ENCODE measurements at regions not wholly inside any gene's neighbourhood (a gene's known extent, or its start where the extent isn't known, plus 50 kb on each side); places are given as distances from the start of the nearest gene placed in this dataset.

GRCh38 chr22:49036513-49036912, 791.2 kb downstream of the BRD1 start:
- H3K27ac ChIP-seq = no peak overlapping the region
- H3K4me3 ChIP-seq = no peak overlapping the region
- H3K4me1 ChIP-seq = no peaks in the 10 kb centered on the region
- H3K27me3 ChIP-seq = peaks cover 0 to 53% (median 0%) of the 10 kb centered on the region in 4 donors
- no peaks in the 10 kb centered on the region for H3K9me3 ChIP-seq
- TF ChIP-seq POLR2A (IDR thresholded peaks at IDR 0.05) (no peak), CTCF (IDR thresholded peaks at IDR 0.05) (no peak)
- 32 to 47% methylated on average over 10 of the region's 10 CpGs for WGBS, 2 donors
- DNase-seq = no peak
- intact Hi-C loops (cut with DNase I) = no loop called here
- no peaks in the 10 kb centered on the region for H3K36me3 ChIP-seq

DNA sequence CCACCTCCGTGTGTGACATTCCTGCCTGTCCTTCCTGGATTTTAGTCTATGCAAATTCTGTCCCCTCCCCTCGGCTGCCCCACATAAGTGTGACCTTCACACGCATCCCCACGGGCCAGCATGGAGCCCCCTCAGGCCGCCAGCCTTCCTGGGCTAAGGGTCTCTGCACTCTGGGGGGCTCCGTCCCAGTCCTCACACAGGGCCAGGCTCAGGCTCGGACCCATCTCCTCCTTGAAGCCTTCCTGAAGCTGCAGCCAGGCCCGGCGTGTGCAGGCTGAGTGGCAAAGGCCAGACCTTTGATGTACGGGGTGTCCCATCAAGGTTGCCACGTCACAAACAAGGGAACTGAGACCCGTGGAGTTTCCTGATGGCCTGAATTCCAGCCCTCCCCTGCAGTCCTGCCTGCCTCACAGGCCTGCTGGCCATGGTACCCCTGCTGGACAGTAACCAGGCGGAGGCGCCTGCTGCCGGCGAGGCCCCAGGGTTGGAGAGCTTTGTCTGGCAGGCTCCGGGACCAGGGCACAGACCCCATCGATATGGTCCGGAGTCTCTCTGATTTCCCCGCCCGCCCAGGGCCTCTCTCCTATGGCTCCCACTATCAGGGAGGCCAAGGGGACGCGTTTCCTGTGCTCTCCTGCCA, 791.7 kb downstream of the BRD1 start:
- no peak for TF ChIP-seq POLR2A (IDR thresholded peaks at IDR 0.05)
- TF ChIP-seq CTCF (IDR thresholded peaks at IDR 0.05) = no peak
- Histone ChIP-seq H3K9me3 (no peaks in the 10 kb centered on the region), H3K4me3 (no peak overlapping the region), H3K27me3 (peaks cover 0 to 54% (median 0%) of the 10 kb centered on the region in 4 donors), H3K36me3 (no peaks in the 10 kb centered on the region), H3K27ac (no peak overlapping the region), H3K4me1 (no peaks in the 10 kb centered on the region)
- WGBS, 2 donors = 44 to 60% methylated on average over 1 to 7 of the region's 23 CpGs
- DNase-seq = no peak
- intact Hi-C loops (cut with DNase I) = no loop called here

GRCh38 chr22:49034836-49035817, 792.5 kb downstream of the BRD1 start:
- Histone ChIP-seq H3K36me3 (no peaks in the 10 kb centered on the region), H3K27me3 (peaks cover 0 to 51% (median 0%) of the 10 kb centered on the region in 4 donors), H3K4me3 (no peak overlapping the region), H3K27ac (no peak overlapping the region), H3K4me1 (no peaks in the 10 kb centered on the region), H3K9me3 (no peaks in the 10 kb centered on the region)
- TF ChIP-seq POLR2A (IDR thresholded peaks at IDR 0.05) (no peak), CTCF (IDR thresholded peaks at IDR 0.05) (no peak)
- intact Hi-C loops (cut with DNase I) = no loop called here
- no peak for DNase-seq
- WGBS, 2 donors = 77 to 92% methylated on average over 14 to 16 of the region's 30 CpGs

- DNase-seq = no peak
- TF ChIP-seq CTCF (IDR thresholded peaks at IDR 0.05) = no peak
- no peak for TF ChIP-seq POLR2A (IDR thresholded peaks at IDR 0.05)
- peaks cover 0 to 53% (median 0%) of the 10 kb centered on the region in 4 donors for H3K27me3 ChIP-seq
- intact Hi-C loops (cut with DNase I) = no loop called here
- H3K4me1 ChIP-seq = no peaks in the 10 kb centered on the region
- H3K27ac ChIP-seq = no peak overlapping the region
- H3K4me3 ChIP-seq = no peak overlapping the region
- no peaks in the 10 kb centered on the region for H3K9me3 ChIP-seq
- no peaks in the 10 kb centered on the region for H3K36me3 ChIP-seq
- 77 to 81% methylated on average over 3 to 9 of the region's 9 CpGs for whole genome bisulfite sequencing, 2 donors
These were observed 794.1 kb downstream of the BRD1 start for GRCh38 chr22:49033616-49034015.

DNA sequence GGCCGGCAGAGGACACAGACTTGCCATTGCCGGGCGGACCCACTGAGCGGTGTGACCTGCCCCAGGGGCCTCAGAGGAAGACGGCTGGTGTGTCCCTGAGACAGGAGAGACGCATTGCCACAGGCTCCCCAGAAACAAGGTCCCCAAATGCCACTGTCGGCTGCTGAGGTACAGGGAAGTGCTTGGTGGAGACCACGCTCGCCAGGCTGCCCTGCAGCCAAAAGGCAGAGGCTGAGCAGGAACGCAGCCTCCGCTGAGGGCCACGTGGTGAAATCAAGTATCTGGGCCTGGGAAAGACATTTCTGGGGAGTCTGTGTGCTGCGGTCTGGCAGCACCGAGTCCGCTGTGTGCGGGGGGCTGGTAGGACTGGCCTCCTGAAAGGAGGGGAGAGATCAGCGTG, 794.9 kb downstream of the BRD1 start:
- Histone ChIP-seq H3K27me3 (peaks cover 0 to 53% (median 0%) of the 10 kb centered on the region in 4 donors), H3K36me3 (no peaks in the 10 kb centered on the region)
- intact Hi-C loops (cut with DNase I) = no loop called here

More for the DNA sequence above, 794.9 kb downstream of the BRD1 start:
- Histone ChIP-seq H3K27ac (no peak overlapping the region), H3K4me1 (no peaks in the 10 kb centered on the region), H3K9me3 (no peaks in the 10 kb centered on the region), H3K4me3 (no peak overlapping the region)
- TF ChIP-seq CTCF (IDR thresholded peaks at IDR 0.05) (no peak), POLR2A (IDR thresholded peaks at IDR 0.05) (no peak)
- no peak for DNase-seq
- 60 to 84% methylated on average over 1 to 6 of the region's 17 CpGs for WGBS, 2 donors

All from esophagus squamous epithelium (tissue), 5 donors.